ENCODE measurements at regions not wholly inside any gene's neighbourhood (a gene's known extent, or its start where the extent isn't known, plus 50 kb on each side); places are given as distances from the start of the nearest gene placed in this dataset.
"Not testable (repeated sequence)": the region's sequence is repeated elsewhere in the genome, so short reads cannot be mapped to it uniquely, and the experiment has no call there.

GRCh38 chr9:744790-745484 is 96.6 kb upstream of the DMRT1 start:
- peak; percentile 97 for ATAC-seq
- intact Hi-C loops (cut with DNase I) = no loop called here
- DNase-seq (ENCODE audit: low spot score) = peak; percentile 77

DNA sequence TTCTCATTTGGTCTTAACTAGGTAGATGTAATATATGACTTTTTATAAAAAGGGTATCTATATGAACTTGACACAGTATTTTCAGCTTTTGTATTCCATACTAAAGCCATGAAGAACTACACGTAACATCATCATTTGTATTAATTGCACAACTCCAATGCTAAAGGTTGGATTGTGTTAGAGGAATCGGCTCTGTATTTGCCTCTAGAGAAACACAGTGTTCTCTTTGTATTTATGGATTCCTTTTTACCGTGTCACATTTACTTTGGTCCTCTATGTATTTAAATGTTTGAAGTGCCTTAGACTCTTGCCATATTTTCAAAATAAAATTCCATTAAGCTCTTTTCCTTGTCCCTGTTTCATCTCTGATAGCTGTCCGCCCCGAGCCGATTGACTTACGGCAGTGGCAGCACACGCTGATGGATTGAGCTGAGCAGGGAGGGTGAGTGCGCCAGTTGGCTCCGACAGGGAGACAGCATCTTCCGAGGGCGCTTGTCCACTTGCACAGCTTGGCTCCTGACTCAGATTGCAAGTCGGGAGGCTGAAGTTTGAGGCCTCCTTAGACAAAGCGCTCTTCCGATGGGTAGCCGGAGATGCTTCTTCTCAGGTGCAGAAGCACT is 95.6 kb upstream of the DMRT1 start:
- no peak for ATAC-seq
- intact Hi-C loops (cut with DNase I) = no loop called here
- DNase-seq (ENCODE audit: low spot score) = no peak

DNA sequence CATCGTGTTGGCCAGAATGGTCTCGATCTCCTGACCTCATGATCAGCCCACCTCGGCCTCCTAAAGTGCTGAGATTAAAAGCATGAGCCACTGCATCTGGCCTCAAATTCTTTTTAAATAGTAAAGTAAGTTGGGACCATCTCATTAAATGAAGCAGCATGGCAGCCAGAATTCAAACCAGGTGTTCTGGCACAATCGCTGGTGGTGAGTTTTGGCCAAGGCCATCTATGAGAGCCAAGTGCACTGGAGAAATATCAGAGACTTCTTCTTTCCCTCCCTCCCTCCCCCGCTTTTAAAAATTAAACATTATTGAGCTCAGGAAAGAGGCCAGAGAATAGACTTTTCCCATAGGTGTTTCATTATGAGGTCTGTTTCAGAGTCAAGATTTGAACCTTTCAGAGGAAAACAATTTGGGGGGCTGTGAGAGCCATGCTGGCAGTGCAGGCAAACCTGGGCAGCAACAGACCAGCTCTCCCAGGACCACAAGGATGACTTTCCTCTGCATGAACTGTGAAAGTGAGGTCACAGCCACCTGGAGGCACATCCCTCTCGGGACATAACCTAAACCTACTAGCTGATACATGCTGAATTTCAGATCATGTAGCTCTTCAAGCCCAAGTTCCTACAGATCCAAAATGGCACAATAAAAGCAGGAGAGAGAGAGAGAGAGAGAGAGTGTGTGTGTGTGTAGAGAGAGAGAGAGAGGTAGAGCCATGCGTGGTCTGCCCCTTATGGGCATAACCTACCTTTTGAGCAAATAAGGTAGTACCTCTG is 94.6 kb upstream of the DMRT1 start:
- DNase-seq (ENCODE audit: low spot score) (no peak), ATAC-seq (no peak)
- intact Hi-C loops (cut with DNase I) = no loop called here

GRCh38 chr9:747567-747966 is 93.9 kb upstream of the DMRT1 start:
- ATAC-seq (no peak), DNase-seq (ENCODE audit: low spot score) (no peak)
- intact Hi-C loops (cut with DNase I) = no loop called here

DNA sequence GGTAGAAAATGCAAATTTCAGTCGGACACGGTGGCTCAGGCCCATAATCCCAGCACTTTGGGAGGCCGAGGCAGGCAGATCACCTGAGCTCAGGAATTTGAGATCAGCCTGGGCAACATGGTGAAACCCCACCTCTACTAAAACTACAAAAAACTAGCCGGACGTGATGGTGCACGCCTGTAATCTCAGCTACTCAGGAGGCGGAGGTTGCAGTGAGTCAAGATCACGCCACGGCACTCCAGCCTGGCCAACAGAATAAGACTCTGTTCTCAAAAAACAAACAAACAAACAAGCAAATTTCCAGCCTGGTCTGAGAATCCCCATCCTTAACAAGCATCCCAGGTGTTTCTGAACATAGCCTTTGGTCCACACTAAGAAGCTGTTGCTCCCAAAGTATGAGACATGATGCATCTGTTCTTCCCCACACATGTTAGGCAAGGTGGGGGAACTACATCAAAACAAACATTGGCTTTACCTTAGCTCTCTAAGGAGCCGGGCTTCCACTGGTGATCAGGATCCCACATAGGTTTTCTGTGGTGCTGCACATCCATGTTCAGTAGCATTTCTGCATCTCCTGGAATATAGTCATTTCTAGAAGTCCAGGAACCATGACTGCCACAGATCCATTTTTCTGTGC is 92.5 kb upstream of the DMRT1 start:
- intact Hi-C loops (cut with DNase I) = no loop called here
- DNase-seq (ENCODE audit: low spot score) = no peak
- no peak for ATAC-seq

GRCh38 chr9:749716-750115 is 91.8 kb upstream of the DMRT1 start:
- no peak for DNase-seq (ENCODE audit: low spot score)
- no peak for ATAC-seq
- intact Hi-C loops (cut with DNase I) = no loop called here

- intact Hi-C loops (cut with DNase I) = no loop called here
- no peak for ATAC-seq
Observed at GRCh38 chr9:750249-750967, 91.1 kb upstream of the DMRT1 start.

DNA sequence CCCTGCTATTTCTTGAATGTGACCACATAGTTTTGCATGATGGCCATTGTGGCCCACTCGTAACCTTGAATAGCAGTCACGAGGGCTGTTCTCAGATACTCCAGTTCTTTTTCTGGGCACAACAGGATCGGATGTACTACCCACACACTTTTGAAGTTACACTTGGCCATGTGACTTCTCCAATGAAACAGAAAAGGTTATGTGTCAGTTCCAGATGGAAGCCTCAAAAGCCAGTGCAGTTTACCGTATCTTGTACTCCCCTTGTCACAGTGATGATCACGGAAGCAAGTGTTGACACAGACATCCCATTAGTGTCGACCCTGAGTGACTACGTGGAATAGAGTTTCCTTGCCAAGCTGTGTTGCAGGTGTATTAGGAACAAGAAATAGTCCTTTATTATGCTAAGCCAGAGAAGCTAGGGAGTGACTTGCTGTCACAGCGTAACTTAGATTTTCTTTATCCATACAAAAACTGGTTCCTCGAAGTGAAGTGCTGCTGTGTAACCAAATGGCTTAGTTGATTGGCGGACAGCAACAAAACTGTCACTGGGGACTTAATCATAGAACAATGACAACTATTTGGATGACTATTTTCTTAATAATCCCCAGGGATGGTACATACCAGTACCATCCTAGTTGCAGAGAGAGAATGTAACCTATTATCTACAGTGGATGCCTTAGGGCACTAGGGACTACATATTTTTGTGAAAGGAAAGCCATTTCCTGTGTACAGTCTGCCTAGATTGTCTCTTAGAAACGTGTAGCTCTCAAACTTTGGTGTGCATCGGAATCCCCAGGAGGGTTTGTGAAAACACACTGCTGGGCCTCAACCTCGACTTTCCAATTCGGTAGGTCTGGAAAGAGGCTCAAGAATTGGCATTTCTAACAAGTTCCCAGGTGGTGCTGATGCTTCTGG is 90.1 kb upstream of the DMRT1 start:
- ATAC-seq = peak; percentile 56

More at GRCh38 chr9:750249-750967, 91.1 kb upstream of the DMRT1 start:
- no peak for DNase-seq (ENCODE audit: low spot score)

DNA sequence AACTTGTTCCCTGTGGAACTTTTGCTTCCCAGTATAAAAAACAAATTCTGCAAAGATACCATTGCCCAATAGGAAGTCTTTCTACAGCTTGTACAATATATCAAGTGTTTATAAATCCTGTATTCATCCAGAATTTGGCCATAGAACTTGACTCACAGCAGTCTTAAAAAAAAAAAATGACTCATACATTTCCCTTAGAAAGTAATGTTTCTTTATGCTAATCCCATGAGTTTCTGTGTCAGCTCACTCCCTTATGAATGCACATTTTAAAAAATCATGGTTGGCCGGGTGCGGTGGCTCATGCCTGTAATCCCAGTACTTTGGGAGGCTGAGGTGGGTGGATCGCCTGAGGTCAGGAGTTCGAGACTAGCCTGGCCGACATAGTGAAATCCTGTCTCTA is 89.3 kb upstream of the DMRT1 start:
- DNase-seq (ENCODE audit: low spot score) (no peak), ATAC-seq (no peak)
- intact Hi-C loops (cut with DNase I) = no loop called here

More for the DNA sequence above, 90.1 kb upstream of the DMRT1 start:
- intact Hi-C loops (cut with DNase I) = no loop called here
- DNase-seq (ENCODE audit: low spot score) = no peak

DNA sequence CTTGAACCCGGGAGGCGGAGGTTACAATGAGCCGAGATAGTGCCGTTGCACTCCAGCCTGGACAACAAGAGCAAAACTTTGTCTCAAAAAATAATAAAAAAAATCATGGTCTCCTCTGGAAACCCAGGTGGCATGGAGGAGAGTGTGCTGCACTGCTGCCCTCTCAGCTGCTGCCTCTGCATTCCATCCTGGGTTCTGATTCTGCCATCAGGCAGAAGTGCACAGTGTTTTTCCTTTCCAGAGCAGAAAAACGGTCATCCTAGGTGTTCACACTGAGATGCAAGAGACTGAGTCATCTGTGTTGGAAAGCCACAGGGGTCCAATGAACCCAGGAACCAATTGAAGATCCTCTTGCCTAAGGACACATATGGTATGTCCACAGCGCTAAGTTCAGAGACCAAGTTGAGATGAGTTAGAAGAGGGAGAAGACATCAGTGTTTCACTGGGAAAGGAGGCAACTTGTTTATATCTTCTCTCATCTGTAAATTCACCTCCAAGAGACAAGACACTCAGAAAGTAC is 88.8 kb upstream of the DMRT1 start:
- ATAC-seq = no peak
- DNase-seq (ENCODE audit: low spot score) = no peak
- intact Hi-C loops (cut with DNase I) = no loop called here

DNA sequence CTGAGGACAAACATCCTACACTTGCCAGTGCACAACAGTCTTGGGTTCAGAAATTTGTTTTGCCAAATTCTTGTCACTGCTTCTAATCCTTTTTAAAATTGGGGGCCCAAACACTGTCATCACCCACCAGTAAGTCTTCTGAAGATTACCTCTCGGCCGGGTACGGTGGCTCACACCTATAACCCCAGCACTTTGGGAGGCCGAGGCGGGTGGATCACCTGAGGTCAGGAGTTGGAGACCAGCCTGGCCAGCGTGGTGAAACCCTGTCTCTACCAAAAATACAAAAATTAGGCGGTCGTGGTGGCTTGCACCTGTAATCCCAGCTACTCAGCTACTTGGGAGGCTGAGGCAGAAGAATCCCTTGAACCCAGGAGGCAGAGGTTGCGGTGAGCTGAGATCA is 87.8 kb upstream of the DMRT1 start:
- intact Hi-C loops (cut with DNase I); DNase-seq (ENCODE audit: low spot score); ATAC-seq: not testable (repeated sequence)

DNA sequence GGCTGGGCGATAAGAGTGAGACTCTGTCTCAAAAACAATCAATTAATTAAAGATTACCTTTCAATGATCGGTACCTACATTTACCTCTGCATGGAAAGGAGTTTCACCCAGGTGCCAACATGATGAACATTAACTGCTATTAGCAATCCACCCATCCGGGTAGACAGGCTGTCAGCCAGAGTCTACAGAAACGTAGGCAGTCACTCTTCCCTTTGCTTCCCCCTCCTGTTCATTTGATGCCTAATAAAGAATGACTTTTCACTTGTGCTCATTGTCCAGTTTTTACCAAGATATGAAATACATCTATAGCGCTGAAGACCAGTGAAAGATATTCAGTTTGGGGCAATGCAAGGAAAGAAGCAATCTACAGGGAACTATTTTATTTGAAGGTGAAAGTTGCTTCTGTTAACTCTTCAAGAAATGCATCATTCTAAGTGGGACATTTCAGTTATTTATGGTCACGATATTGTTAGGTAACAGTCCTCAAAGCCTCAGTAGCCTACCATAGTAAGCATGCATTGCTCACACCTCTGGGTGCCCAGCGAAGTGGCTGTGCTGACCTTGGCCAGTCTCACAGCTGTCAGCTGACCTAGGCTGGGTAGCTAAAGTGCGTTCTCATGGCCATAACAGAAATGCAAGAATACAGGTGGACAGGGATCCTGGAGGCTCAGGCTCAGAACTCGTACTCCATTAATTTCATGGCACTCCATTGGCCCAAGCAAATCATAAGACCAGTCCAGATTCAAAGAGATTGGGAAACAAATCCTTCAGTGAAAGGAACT is 87.2 kb upstream of the DMRT1 start:
- no peak for DNase-seq (ENCODE audit: low spot score)
- intact Hi-C loops (cut with DNase I) = no loop called here
- no peak for ATAC-seq

GRCh38 chr9:755454-756381 is 85.8 kb upstream of the DMRT1 start:
- ATAC-seq = peak; percentile 22
- no peak for DNase-seq (ENCODE audit: low spot score)
- intact Hi-C loops (cut with DNase I) = no loop called here

DNA sequence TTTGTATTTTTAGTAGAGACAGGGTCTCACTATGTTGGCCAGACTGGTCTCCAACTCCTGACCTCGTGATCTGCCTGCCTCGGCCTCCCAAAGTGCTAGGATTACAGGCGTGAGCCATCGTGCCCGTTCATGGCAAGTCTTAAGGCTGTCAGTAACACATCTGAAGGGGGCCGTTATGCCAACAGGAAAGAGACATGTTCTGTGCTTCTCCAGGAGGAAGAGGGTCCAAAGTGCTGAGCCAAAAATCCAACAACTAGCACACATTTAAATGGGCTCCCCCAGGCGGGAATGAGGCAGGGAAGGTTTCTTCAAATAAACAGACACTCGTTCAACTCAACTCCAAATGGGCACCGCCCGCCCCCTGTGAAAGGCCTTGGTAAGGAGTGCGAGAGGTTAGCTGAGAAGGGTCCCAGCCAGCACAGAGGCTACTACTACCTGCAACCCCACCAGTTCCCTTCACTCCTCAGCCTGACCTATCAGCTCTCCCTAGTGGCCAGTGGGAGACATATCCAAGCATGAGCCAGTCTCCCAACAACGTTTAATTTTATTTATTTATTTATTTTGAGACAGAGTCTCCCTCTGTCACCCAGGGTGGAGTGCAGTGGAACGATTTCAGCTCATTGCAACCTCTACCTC is 84.1 kb upstream of the DMRT1 start:
- ATAC-seq = peak; percentile 71
- no peak for DNase-seq (ENCODE audit: low spot score)
- intact Hi-C loops (cut with DNase I) = no loop called here

- intact Hi-C loops (cut with DNase I) = no loop called here
- no peak for DNase-seq (ENCODE audit: low spot score)
- ATAC-seq = no peak
Observed at GRCh38 chr9:758146-758545, 83.4 kb upstream of the DMRT1 start.

DNA sequence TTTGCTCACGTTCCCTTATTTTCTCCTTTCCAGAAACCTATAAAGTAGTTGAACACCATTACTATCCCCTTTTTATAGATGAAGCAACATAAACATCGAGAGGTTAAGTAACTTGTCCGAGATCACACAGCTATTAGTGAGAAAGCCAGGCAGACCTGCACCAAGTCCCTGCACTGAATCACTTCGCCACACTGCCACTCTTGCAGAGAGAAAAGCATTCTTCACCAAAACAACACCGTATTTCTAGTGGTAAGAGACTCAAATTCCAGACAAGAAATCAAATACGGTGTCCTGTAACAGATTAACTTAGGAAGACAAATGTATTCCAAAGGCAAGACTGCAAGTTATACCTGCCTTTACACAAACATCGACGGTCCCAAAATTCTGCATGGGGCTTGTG is 82.0 kb upstream of the DMRT1 start:
- intact Hi-C loops (cut with DNase I) = no loop called here
- ATAC-seq = no peak
- DNase-seq (ENCODE audit: low spot score) = no peak
